MM.1S (cell line): ENCODE measurements at regions not wholly inside any gene's neighbourhood (a gene's known extent, or its start where the extent isn't known, plus 50 kb on each side); places are given as distances from the start of the nearest gene placed in this dataset.

Experiments used
- EZH2 ChIP-seq: fragments of 300-600 bp; sonication (generic); optimal IDR thresholded peaks from 2 replicates; pipeline ENCODE3; 2017; ENCODE audit warnings: low read depth, mild to moderate bottlenecking, antibody characterized with exemption, low read length, mixed read lengths
- TF ChIP-seq, protein P1 (sequence below): fragments of 300-600 bp; sonication (generic); IDR thresholded peaks from 2 replicates; pipeline ENCODE4 v1.5.1; 2016; ENCODE audit warnings: antibody characterized with exemption, low read length, mixed read lengths

DNA sequence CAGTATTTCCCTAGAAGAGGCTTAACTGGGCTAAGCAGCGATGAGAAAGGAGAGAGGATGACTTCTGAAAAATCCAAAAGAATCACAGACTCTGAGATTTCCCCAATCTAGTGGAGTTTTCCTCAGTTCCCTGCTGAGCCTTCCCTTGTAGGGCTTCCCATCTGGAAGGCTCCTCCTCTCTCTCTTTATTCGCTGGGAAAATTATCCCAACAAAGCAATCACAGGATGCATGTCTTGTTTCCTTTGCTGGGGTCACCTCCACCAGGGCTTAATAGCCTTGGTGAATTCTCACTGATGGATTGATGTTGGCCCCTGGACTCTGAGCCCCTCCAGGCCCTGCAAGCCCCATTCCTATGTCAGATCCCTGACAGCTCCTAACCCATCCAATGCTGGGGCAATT, 69.8 kb upstream of the MAFB start:
- TF ChIP-seq, protein P1, sequence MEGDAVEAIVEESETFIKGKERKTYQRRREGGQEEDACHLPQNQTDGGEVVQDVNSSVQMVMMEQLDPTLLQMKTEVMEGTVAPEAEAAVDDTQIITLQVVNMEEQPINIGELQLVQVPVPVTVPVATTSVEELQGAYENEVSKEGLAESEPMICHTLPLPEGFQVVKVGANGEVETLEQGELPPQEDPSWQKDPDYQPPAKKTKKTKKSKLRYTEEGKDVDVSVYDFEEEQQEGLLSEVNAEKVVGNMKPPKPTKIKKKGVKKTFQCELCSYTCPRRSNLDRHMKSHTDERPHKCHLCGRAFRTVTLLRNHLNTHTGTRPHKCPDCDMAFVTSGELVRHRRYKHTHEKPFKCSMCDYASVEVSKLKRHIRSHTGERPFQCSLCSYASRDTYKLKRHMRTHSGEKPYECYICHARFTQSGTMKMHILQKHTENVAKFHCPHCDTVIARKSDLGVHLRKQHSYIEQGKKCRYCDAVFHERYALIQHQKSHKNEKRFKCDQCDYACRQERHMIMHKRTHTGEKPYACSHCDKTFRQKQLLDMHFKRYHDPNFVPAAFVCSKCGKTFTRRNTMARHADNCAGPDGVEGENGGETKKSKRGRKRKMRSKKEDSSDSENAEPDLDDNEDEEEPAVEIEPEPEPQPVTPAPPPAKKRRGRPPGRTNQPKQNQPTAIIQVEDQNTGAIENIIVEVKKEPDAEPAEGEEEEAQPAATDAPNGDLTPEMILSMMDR = no peak
- no peak for TF ChIP-seq EZH2
